Heart left ventricle (tissue), 13 donors: ENCODE measurements at regions not wholly inside any gene's neighbourhood (a gene's known extent, or its start where the extent isn't known, plus 50 kb on each side); places are given as distances from the start of the nearest gene placed in this dataset.

ENCODE experiments used
- CTCF ChIP-seq, 12 donors: fragments of 200-600 bp; sonication (generic) in 4 of 12; IDR thresholded peaks; one replicate each; pipeline versions ENCODE4 v1.5.0 to v1.8.0; 2018 to 2022; ENCODE audit warnings: antibody characterized with exemption in 12 of 12, mild to moderate bottlenecking in 5 of 12
- POLR2A ChIP-seq, 2 donors: fragments of 450-650 bp; IDR thresholded peaks; one replicate each; pipeline ENCODE4 v1.6.1; 2017; ENCODE audit warnings: antibody characterized with exemption in 2 of 2, mild to moderate bottlenecking in 2 of 2, moderate library complexity in 2 of 2
- donor health status: ischemic (EF 13 %, LVEDD 7.1; RV severe dilation, severe dysfunction).
- donor health status: DM: no; HTN: yes; CAD: no.
- donor health status: DM: no; HTN: no; CAD: no.
- donor health status: ischemic (EF 25% LVEDD 6.9; RV normal size, moderate dysfunction).
- donor health status: ischemic (EF 25% LVEDD 5.7; RV mildly dilated, moderate dysfunction).
- donor health status: ischemic (EF 35%, LVEDD 5.7; RV mildly dilated, moderate dysfunction).
- donor health status: nonischemic (EF 11% LVEDD 7.7; RV severe dilation, severe dysfunction).
- donor health status: DM: yes; HTN: yes; CAD: no.
- donor health status: PGD.
- donor health status: ischemic (EF 29% LVEDD 5.4; RV normal size, mild dysfunction).
- donor health status: nonischemic (EF 23%, LVEDD 6.1; RV moderate dilation, normal function).

- TF ChIP-seq CTCF (IDR thresholded peaks at IDR 0.05) (no peak), POLR2A (IDR thresholded peaks at IDR 0.05) (no peak)
Measured at GRCh38 chr13:44822291-44822690, 167.0 kb downstream of the NUFIP1 start.
